ENCODE measurements at regions not wholly inside any gene's neighbourhood (a gene's known extent, or its start where the extent isn't known, plus 50 kb on each side); places are given as distances from the start of the nearest gene placed in this dataset.

- H4K91ac ChIP-seq (ENCODE audit: insufficient read length, low read depth, low read length): no peak overlapping the region
- no peak overlapping the region for H2BK5ac ChIP-seq (ENCODE audit: insufficient read length, low read length)
- H3K27me3 ChIP-seq (ENCODE audit: insufficient read depth, low read length): no peaks in the 10 kb centered on the region
- H3K4me1 ChIP-seq (ENCODE audit: insufficient read depth, low read length): no peaks in the 10 kb centered on the region
- no peak overlapping the region for H2BK15ac ChIP-seq (ENCODE audit: low read depth, low read length)
- no peaks in the 10 kb centered on the region for H3K79me2 ChIP-seq (ENCODE audit: insufficient read depth, low read length)
- H3K79me1 ChIP-seq (ENCODE audit: insufficient read depth, low read depth, low read length, poor library complexity, severe bottlenecking): no peaks in the 10 kb centered on the region
- peaks cover 0 to 5% (median 1%) of the 10 kb centered on the region in 3 experiments; a peak in 3 of 7 replicates for H3K36me3 Mint-ChIP-seq (ENCODE audit: insufficient read depth in 1 of 3, low read depth in 3 of 3)
- H3K9ac ChIP-seq (ENCODE audit: extremely low read depth, insufficient read length, low read length): no peak overlapping the region
- WGBS (ENCODE audit: extremely low coverage, insufficient read length, low lambda C conversion rate): no CpG with 5 or more reads among the region's 16 CpGs
- H2AK5ac ChIP-seq (ENCODE audit: insufficient read length, low read length): no peak overlapping the region
- peaks cover 0 to 5% of the 10 kb centered on the region in 2 experiments; a peak in 3 of 5 replicates for H3K9me3 Mint-ChIP-seq
- H2BK12ac ChIP-seq (ENCODE audit: insufficient read length, low read depth, low read length): no peak overlapping the region
- no peak overlapping the region for H2BK20ac ChIP-seq (ENCODE audit: low read depth, low read length, poor library complexity, severe bottlenecking)
- H3K23ac ChIP-seq (ENCODE audit: insufficient read length, low read depth, low read length): no peak overlapping the region
- DNase-seq: no peak
- no peak overlapping the region for H2BK120ac ChIP-seq (ENCODE audit: low read depth, low read length, poor library complexity, severe bottlenecking)
- no peak overlapping the region for H4K5ac ChIP-seq (ENCODE audit: insufficient read length, low read depth, low read length)
- no peaks in the 10 kb centered on the region for H3K9me3 ChIP-seq (ENCODE audit: control insufficient read depth, low read depth, low read length)
- no peak for TF ChIP-seq CTCF (conservative IDR thresholded peaks at IDR 0.05)
- peaks cover 13% of the 10 kb centered on the region for H3K27me3 Mint-ChIP-seq (ENCODE audit: low read depth)
- H3K27ac Mint-ChIP-seq: no peak overlapping the region
- no peak overlapping the region for H4K8ac ChIP-seq (replicated peaks; ENCODE audit: insufficient read length, low read depth, low read length)
- H3K4ac ChIP-seq (ENCODE audit: low read depth, low read length): no peak overlapping the region
- no peak overlapping the region for H3K27ac ChIP-seq (ENCODE audit: insufficient read length, low read depth, low read length)
- no peak overlapping the region for H3K4me2 ChIP-seq (ENCODE audit: insufficient read depth, insufficient read length, low read length)
- H3T11ph ChIP-seq (ENCODE audit: low read length): no peak overlapping the region
- H4K20me1 ChIP-seq (ENCODE audit: control insufficient read depth, insufficient read depth, insufficient read length): no peaks in the 10 kb centered on the region
- no peak overlapping the region for H3K56ac ChIP-seq (ENCODE audit: insufficient read length, low read depth, low read length)
- no peaks in the 10 kb centered on the region for H3K23me2 ChIP-seq (ENCODE audit: insufficient read length, low read depth, low read length, poor library complexity, severe bottlenecking)
- no peak overlapping the region for H3K14ac ChIP-seq (ENCODE audit: insufficient read depth, low read length)
- H3K4me1 Mint-ChIP-seq: 0 out of 4 replicates have a peak, but pooled peaks cover 0 to 6% of the 10 kb centered on the region in 2 experiments
- H3K4me3 Mint-ChIP-seq: no peak overlapping the region
- peak overlapping the region; percentile 49 for H3K18ac ChIP-seq (ENCODE audit: insufficient read length, low read depth, low read length)
- no peak overlapping the region for H2AFZ ChIP-seq (ENCODE audit: low read length)
Measured at GRCh38 chr1:67559222-67559700, 125.7 kb upstream of the GADD45A start.

Data from H9 (cell line).